ENCODE measurements at regions not wholly inside any gene's neighbourhood (a gene's known extent, or its start where the extent isn't known, plus 50 kb on each side); places are given as distances from the start of the nearest gene placed in this dataset.
A peak's percentile ranks its signal among the peaks of the same experiment; 100 is the strongest.
"Not testable (repeated sequence)": the region's sequence is repeated elsewhere in the genome, so short reads cannot be mapped to it uniquely, and the experiment has no call there.

- H3K9me3 ChIP-seq (ENCODE audit: control extremely low read depth in 1 of 5, control insufficient read depth in 4 of 5, insufficient read depth in 2 of 5, low read depth in 1 of 5, low read length in 4 of 5): no peaks in the 10 kb centered on the region
- H3K4me1 ChIP-seq (ENCODE audit: control extremely low read depth in 1 of 4, control insufficient read depth in 4 of 4, insufficient read depth in 4 of 4, low read length in 3 of 4): peaks cover 0 to 2% (median 0%) of the 10 kb centered on the region in 4 experiments
- no peak for DNase-seq
- POLR2A ChIA-PET: no interaction called here
- no peak overlapping the region for H3K4me3 ChIP-seq (ENCODE audit: control insufficient read depth in 1 of 7, extremely low read depth in 1 of 7, insufficient read depth in 4 of 7, low read depth in 2 of 7, low read length in 6 of 7)
- 100% methylated on average over 3 of the region's 6 CpGs for WGBS (ENCODE audit: insufficient coverage)
- H3K27ac ChIP-seq (ENCODE audit: insufficient read depth in 1 of 2, low read depth in 1 of 2, low read length in 2 of 2, poor library complexity in 1 of 2, severe bottlenecking in 2 of 2): no peak overlapping the region
- H3K27me3 ChIP-seq (replicated peaks in 2 of 5; ENCODE audit: control insufficient read depth in 4 of 5, insufficient read depth in 5 of 5, low read length in 4 of 5): no peaks in the 10 kb centered on the region
- CTCF ChIA-PET: interaction anchor here (1.1 to 10.6 kb wide), 4 partner anchors 14 to 95 kb away, joined by 3 to 204 read pairs (median 4); no protein-coding TSS in a partner anchor
- H3K36me3 ChIP-seq (ENCODE audit: control insufficient read depth in 4 of 4, insufficient read depth in 4 of 4, low read length in 3 of 4): no peaks in the 10 kb centered on the region
Measured at GRCh38 chr3:8320711-8321458, 180.7 kb upstream of the LMCD1 start.

DNA sequence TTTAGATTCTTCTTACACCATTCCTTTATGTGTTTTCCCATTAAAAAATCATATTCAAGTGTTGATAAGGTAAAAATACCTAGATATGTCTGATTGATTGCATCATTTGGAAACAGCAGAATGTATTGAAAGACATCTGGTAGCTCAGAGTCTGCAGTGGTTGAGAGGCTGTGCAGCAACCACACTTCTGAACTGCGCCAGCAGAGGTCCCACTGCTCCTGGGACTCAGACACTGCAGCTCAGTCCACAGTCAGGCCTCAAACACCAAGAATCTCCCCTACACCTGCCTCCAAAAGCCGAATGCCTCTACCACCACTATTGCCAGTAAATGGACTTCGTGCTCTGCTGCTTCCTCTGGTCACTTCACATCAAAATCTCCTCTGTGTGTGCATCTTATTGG, 176.9 kb upstream of the LMCD1 start:
- no peaks in the 10 kb centered on the region for H3K36me3 ChIP-seq (ENCODE audit: control insufficient read depth in 4 of 4, insufficient read depth in 4 of 4, low read length in 3 of 4)
- H3K27me3 ChIP-seq (replicated peaks in 2 of 5; ENCODE audit: control insufficient read depth in 4 of 5, insufficient read depth in 5 of 5, low read length in 4 of 5): no peaks in the 10 kb centered on the region
- CTCF ChIA-PET: interaction anchor here (0.6 to 10.6 kb wide), 23 partner anchors 8 to 297 kb away, joined by 3 to 204 read pairs (median 4); no protein-coding TSS in a partner anchor
- H3K4me3 ChIP-seq (ENCODE audit: control insufficient read depth in 1 of 7, extremely low read depth in 1 of 7, insufficient read depth in 4 of 7, low read depth in 2 of 7, low read length in 6 of 7): no peak overlapping the region
- no peak overlapping the region for H3K27ac ChIP-seq (ENCODE audit: insufficient read depth in 1 of 2, low read depth in 1 of 2, low read length in 2 of 2, poor library complexity in 1 of 2, severe bottlenecking in 2 of 2)
- POLR2A ChIA-PET: interaction anchor here (0.7 to 1.5 kb wide), 2 partner anchors 92 to 97 kb away, joined by 3 to 7 read pairs; no protein-coding TSS in a partner anchor
- DNase-seq: peak; percentile 52 to 76 (median 72)
- 69% methylated on average over 2 of the region's 3 CpGs for WGBS (ENCODE audit: insufficient coverage)
- peaks cover 0 to 10% (median 6%) of the 10 kb centered on the region in 4 experiments for H3K4me1 ChIP-seq (ENCODE audit: control extremely low read depth in 1 of 4, control insufficient read depth in 4 of 4, insufficient read depth in 4 of 4, low read length in 3 of 4)
- H3K9me3 ChIP-seq (ENCODE audit: control extremely low read depth in 1 of 5, control insufficient read depth in 4 of 5, insufficient read depth in 2 of 5, low read depth in 1 of 5, low read length in 4 of 5): no peaks in the 10 kb centered on the region

DNA sequence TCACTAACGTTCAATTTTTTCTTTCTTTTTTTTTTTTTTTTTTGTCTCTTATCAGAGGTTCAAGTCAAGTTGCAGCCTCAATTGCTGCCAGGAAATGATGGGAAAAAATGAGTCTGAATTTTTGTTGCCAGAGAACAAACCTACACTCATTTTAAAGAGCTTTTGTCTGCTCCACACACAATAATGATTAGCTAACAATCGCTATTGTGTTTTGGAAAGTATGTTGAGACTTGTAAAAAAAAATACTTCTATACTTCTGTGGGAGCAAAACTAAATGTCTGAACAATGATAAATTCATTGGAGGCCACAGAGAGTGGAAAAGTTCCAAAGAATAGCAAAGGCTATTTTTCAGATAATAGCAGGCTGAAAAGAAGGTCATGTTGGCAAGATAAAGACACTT, 176.3 kb upstream of the LMCD1 start:
- no peaks in the 10 kb centered on the region for H3K27me3 ChIP-seq (replicated peaks in 2 of 5; ENCODE audit: control insufficient read depth in 4 of 5, insufficient read depth in 5 of 5, low read length in 4 of 5)
- peaks cover 0 to 10% (median 7%) of the 10 kb centered on the region in 4 experiments for H3K4me1 ChIP-seq (ENCODE audit: control extremely low read depth in 1 of 4, control insufficient read depth in 4 of 4, insufficient read depth in 4 of 4, low read length in 3 of 4)
- CTCF ChIA-PET: interaction anchor here (1.1 to 10.6 kb wide), 15 partner anchors 12 to 297 kb away, joined by 3 to 204 read pairs (median 6); no protein-coding TSS in a partner anchor
- no peaks in the 10 kb centered on the region for H3K9me3 ChIP-seq (ENCODE audit: control extremely low read depth in 1 of 5, control insufficient read depth in 4 of 5, insufficient read depth in 2 of 5, low read depth in 1 of 5, low read length in 4 of 5)
- no peak overlapping the region for H3K4me3 ChIP-seq (ENCODE audit: control insufficient read depth in 1 of 7, extremely low read depth in 1 of 7, insufficient read depth in 4 of 7, low read depth in 2 of 7, low read length in 6 of 7)
- POLR2A ChIA-PET: interaction anchor here (0.7 to 1.5 kb wide), 2 partner anchors 92 to 96 kb away, joined by 3 to 7 read pairs; no protein-coding TSS in a partner anchor
- H3K27ac ChIP-seq (ENCODE audit: insufficient read depth in 1 of 2, low read depth in 1 of 2, low read length in 2 of 2, poor library complexity in 1 of 2, severe bottlenecking in 2 of 2): no peak overlapping the region
- DNase-seq: no peak
- WGBS (ENCODE audit: insufficient coverage): no CpG with 5 or more reads among the region's 2 CpGs
- no peaks in the 10 kb centered on the region for H3K36me3 ChIP-seq (ENCODE audit: control insufficient read depth in 4 of 4, insufficient read depth in 4 of 4, low read length in 3 of 4)

GRCh38 chr3:8325833-8326232, 175.8 kb upstream of the LMCD1 start:
- ChIA-PET POLR2A (interaction anchor here (1.5 kb wide), 1 partner anchor 91 kb away, joined by 7 read pairs; no protein-coding TSS in a partner anchor), CTCF (interaction anchor here (1.6 to 10.6 kb wide), 8 partner anchors 23 to 296 kb away, joined by 4 to 204 read pairs (median 8); no protein-coding TSS in a partner anchor)
- not testable (repeated sequence) for DNase-seq; H3K36me3 ChIP-seq (ENCODE audit: control insufficient read depth in 4 of 4, insufficient read depth in 4 of 4, low read length in 3 of 4); H3K4me3 ChIP-seq (ENCODE audit: control insufficient read depth in 1 of 7, extremely low read depth in 1 of 7, insufficient read depth in 4 of 7, low read depth in 2 of 7, low read length in 6 of 7); H3K9me3 ChIP-seq (ENCODE audit: control extremely low read depth in 1 of 5, control insufficient read depth in 4 of 5, insufficient read depth in 2 of 5, low read depth in 1 of 5, low read length in 4 of 5); H3K27me3 ChIP-seq (replicated peaks in 2 of 5; ENCODE audit: control insufficient read depth in 4 of 5, insufficient read depth in 5 of 5, low read length in 4 of 5); H3K27ac ChIP-seq (ENCODE audit: insufficient read depth in 1 of 2, low read depth in 1 of 2, low read length in 2 of 2, poor library complexity in 1 of 2, severe bottlenecking in 2 of 2)
- WGBS (ENCODE audit: insufficient coverage): 100% methylated on average over 1 of the region's 18 CpGs
- H3K4me1 ChIP-seq (ENCODE audit: control extremely low read depth in 1 of 4, control insufficient read depth in 4 of 4, insufficient read depth in 4 of 4, low read length in 3 of 4): peaks cover 0 to 10% (median 7%) of the 10 kb centered on the region in 4 experiments

DNA sequence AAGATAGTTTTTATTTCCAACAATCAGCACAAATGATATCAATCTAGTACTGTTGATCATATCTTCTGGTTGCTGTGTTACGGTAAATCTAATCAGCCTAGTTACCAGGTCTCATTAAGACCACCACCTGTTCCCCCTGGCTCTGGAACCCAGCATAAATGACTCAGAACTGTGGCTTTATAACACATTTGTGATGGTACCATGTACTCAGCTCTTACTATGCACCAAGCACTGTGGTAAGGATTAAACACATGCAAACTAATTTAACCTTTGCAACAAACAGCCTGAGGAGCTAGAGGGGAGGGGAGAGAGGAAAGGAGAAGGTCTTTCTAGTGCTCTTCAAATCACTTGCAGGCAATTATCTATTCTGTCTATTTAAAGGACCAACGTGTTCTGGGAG, 173.9 kb upstream of the LMCD1 start:
- H3K9me3 ChIP-seq (ENCODE audit: control extremely low read depth in 1 of 5, control insufficient read depth in 4 of 5, insufficient read depth in 2 of 5, low read depth in 1 of 5, low read length in 4 of 5): no peaks in the 10 kb centered on the region
- no peaks in the 10 kb centered on the region for H3K36me3 ChIP-seq (ENCODE audit: control insufficient read depth in 4 of 4, insufficient read depth in 4 of 4, low read length in 3 of 4)
- no peak overlapping the region for H3K4me3 ChIP-seq (ENCODE audit: control insufficient read depth in 1 of 7, extremely low read depth in 1 of 7, insufficient read depth in 4 of 7, low read depth in 2 of 7, low read length in 6 of 7)
- no peak overlapping the region for H3K27ac ChIP-seq (ENCODE audit: insufficient read depth in 1 of 2, low read depth in 1 of 2, low read length in 2 of 2, poor library complexity in 1 of 2, severe bottlenecking in 2 of 2)
- 100% methylated on average over 1 of the region's 2 CpGs for whole genome bisulfite sequencing (ENCODE audit: insufficient coverage)
- CTCF ChIA-PET: interaction anchor here (1.0 to 10.6 kb wide), 7 partner anchors 12 to 88 kb away, joined by 3 to 204 read pairs (median 3); no protein-coding TSS in a partner anchor
- no peak for DNase-seq
- H3K4me1 ChIP-seq (ENCODE audit: control extremely low read depth in 1 of 4, control insufficient read depth in 4 of 4, insufficient read depth in 4 of 4, low read length in 3 of 4): peaks cover 0 to 10% (median 7%) of the 10 kb centered on the region in 4 experiments
- H3K27me3 ChIP-seq (replicated peaks in 2 of 5; ENCODE audit: control insufficient read depth in 4 of 5, insufficient read depth in 5 of 5, low read length in 4 of 5): no peaks in the 10 kb centered on the region
- POLR2A ChIA-PET: interaction anchor here (1.4 kb wide), 1 partner anchor 29 kb away, joined by 4 read pairs; no protein-coding TSS in a partner anchor

DNA sequence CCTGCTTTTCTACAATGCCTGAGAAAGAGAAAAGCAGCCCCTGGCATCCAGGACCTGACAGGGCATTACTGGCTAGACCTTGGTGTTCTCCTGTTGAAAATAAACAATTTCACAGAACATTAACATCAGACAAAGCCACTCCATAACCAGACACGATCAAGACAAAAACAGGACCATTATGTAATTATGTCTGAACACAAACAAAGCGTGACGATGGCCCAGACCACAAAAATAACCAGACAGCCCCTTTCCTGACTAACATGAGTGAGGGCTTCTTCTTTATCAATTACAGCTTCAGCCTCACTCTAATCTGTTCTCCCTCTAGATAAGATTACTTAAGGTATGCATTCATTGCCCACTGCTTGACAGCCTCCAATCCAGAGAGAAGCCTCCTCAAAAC, 172.7 kb upstream of the LMCD1 start:
- Histone ChIP-seq H3K36me3 (ENCODE audit: control insufficient read depth in 4 of 4, insufficient read depth in 4 of 4, low read length in 3 of 4) (no peaks in the 10 kb centered on the region), H3K4me1 (ENCODE audit: control extremely low read depth in 1 of 4, control insufficient read depth in 4 of 4, insufficient read depth in 4 of 4, low read length in 3 of 4) (peaks cover 0 to 10% (median 7%) of the 10 kb centered on the region in 4 experiments), H3K27ac (ENCODE audit: insufficient read depth in 1 of 2, low read depth in 1 of 2, low read length in 2 of 2, poor library complexity in 1 of 2, severe bottlenecking in 2 of 2) (no peak overlapping the region), H3K4me3 (ENCODE audit: control insufficient read depth in 1 of 7, extremely low read depth in 1 of 7, insufficient read depth in 4 of 7, low read depth in 2 of 7, low read length in 6 of 7) (no peak overlapping the region), H3K9me3 (ENCODE audit: control extremely low read depth in 1 of 5, control insufficient read depth in 4 of 5, insufficient read depth in 2 of 5, low read depth in 1 of 5, low read length in 4 of 5) (no peaks in the 10 kb centered on the region), H3K27me3 (replicated peaks in 2 of 5; ENCODE audit: control insufficient read depth in 4 of 5, insufficient read depth in 5 of 5, low read length in 4 of 5) (no peaks in the 10 kb centered on the region)
- DNase-seq: peak in 2 of 3 donors; percentile 22 to 38
- WGBS (ENCODE audit: insufficient coverage): 16% methylated on average over 3 of the region's 3 CpGs
- CTCF ChIA-PET: interaction anchor here (10.6 kb wide), 1 partner anchor 87 kb away, joined by 204 read pairs; no protein-coding TSS in a partner anchor
- POLR2A ChIA-PET: interaction anchor here (1.4 kb wide), 1 partner anchor 28 kb away, joined by 4 read pairs; no protein-coding TSS in a partner anchor

GRCh38 chr3:8329598-8329997, 172.0 kb upstream of the LMCD1 start:
- no peaks in the 10 kb centered on the region for H3K9me3 ChIP-seq (ENCODE audit: control extremely low read depth in 1 of 5, control insufficient read depth in 4 of 5, insufficient read depth in 2 of 5, low read depth in 1 of 5, low read length in 4 of 5)
- ChIA-PET CTCF (no interaction called here), POLR2A (interaction anchor here (1.0 kb wide), 1 partner anchor 28 kb away, joined by 5 read pairs; no protein-coding TSS in a partner anchor)
- no peak overlapping the region for H3K4me3 ChIP-seq (ENCODE audit: control insufficient read depth in 1 of 7, extremely low read depth in 1 of 7, insufficient read depth in 4 of 7, low read depth in 2 of 7, low read length in 6 of 7)
- no peaks in the 10 kb centered on the region for H3K27me3 ChIP-seq (replicated peaks in 2 of 5; ENCODE audit: control insufficient read depth in 4 of 5, insufficient read depth in 5 of 5, low read length in 4 of 5)
- H3K4me1 ChIP-seq (ENCODE audit: control extremely low read depth in 1 of 4, control insufficient read depth in 4 of 4, insufficient read depth in 4 of 4, low read length in 3 of 4): peaks cover 0 to 10% (median 7%) of the 10 kb centered on the region in 4 experiments
- no peak for DNase-seq
- no peak overlapping the region for H3K27ac ChIP-seq (ENCODE audit: insufficient read depth in 1 of 2, low read depth in 1 of 2, low read length in 2 of 2, poor library complexity in 1 of 2, severe bottlenecking in 2 of 2)
- no peaks in the 10 kb centered on the region for H3K36me3 ChIP-seq (ENCODE audit: control insufficient read depth in 4 of 4, insufficient read depth in 4 of 4, low read length in 3 of 4)
